ENCODE measurements at regions not wholly inside any gene's neighbourhood (a gene's known extent, or its start where the extent isn't known, plus 50 kb on each side); places are given as distances from the start of the nearest gene placed in this dataset.

DNA sequence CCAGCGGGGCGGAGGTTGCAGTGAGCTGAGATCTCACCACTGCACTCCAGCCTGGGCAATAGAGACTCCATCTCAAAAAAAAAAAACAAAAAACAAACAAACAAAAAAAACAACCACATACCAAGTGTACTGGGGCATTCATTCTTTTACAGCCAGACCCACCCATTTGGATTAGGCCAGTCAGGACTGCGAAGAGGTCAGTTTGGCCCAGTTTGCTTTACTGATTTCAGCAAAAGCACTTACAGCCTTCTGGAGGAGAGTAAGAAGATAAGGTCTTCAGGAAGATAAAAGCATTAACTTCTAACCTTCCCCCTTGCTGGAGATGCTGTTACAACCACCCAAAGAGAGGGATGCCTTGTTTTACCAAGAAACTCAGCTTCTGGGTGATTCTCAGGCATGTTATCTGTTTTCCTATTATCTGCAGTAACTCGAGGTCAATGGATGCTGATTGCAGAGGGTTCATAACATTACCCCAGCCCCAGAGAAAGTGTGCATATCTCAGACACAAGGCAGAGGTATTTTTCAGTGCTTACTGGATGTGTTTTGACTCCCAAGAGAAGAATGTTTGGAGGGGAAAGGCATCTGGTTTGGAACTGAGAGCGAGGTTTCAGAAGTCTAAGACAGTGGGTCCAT is 118.9 kb downstream of the RIN2 start:
- TF ChIP-seq, protein P1, sequence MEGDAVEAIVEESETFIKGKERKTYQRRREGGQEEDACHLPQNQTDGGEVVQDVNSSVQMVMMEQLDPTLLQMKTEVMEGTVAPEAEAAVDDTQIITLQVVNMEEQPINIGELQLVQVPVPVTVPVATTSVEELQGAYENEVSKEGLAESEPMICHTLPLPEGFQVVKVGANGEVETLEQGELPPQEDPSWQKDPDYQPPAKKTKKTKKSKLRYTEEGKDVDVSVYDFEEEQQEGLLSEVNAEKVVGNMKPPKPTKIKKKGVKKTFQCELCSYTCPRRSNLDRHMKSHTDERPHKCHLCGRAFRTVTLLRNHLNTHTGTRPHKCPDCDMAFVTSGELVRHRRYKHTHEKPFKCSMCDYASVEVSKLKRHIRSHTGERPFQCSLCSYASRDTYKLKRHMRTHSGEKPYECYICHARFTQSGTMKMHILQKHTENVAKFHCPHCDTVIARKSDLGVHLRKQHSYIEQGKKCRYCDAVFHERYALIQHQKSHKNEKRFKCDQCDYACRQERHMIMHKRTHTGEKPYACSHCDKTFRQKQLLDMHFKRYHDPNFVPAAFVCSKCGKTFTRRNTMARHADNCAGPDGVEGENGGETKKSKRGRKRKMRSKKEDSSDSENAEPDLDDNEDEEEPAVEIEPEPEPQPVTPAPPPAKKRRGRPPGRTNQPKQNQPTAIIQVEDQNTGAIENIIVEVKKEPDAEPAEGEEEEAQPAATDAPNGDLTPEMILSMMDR (IDR thresholded peaks at IDR 0.05) = no peak
- no peak for TF ChIP-seq POLR2A (IDR thresholded peaks at IDR 0.05)

Data from heart left ventricle (tissue), 13 donors.